Mammary epithelial cell (primary cell): ENCODE measurements at regions not wholly inside any gene's neighbourhood (a gene's known extent, or its start where the extent isn't known, plus 50 kb on each side); places are given as distances from the start of the nearest gene placed in this dataset.

Experiments
- CTCF ChIP-seq, 2 donors: IDR thresholded peaks in 1 of 2; conservative IDR thresholded peaks in 1 of 2; 2 replicates each; pipeline ENCODE4 v1.5.1; 2011 to 2012; ENCODE audit warnings: inconsistent platforms in 2 of 2, low read length in 2 of 2, mild to moderate bottlenecking in 2 of 2, control low read depth in 1 of 2, low read depth in 1 of 2; ENCODE audit not compliant: insufficient read depth in 1 of 2; ENCODE audit errors: extremely low read depth in 1 of 2
- EZH2 ChIP-seq: IDR thresholded peaks from 2 replicates; pipeline ENCODE4 v1.6.1; 2012; ENCODE audit warnings: low read length, inconsistent platforms, borderline replicate concordance

GRCh38 chr3:102176333-102177050 is 258.3 kb upstream of the ZPLD1 start:
- no peak for TF ChIP-seq CTCF (conservative IDR thresholded peaks at IDR 0.05 in 1 of 2, IDR thresholded peaks at IDR 0.05 in 1 of 2; ENCODE audit: extremely low read depth in 1 of 2, insufficient read depth in 1 of 2, low read depth in 1 of 2, low read length in 2 of 2)
- no peak for TF ChIP-seq EZH2
